Stimulated activated CD8-positive, alpha-beta memory T cell treated with anti-CD3 and anti-CD28 coated beads, Interleukin-2, amount 100 ng/mL, for 1 hour (primary cell): ENCODE measurements at regions not wholly inside any gene's neighbourhood (a gene's known extent, or its start where the extent isn't known, plus 50 kb on each side); places are given as distances from the start of the nearest gene placed in this dataset.
"Not testable (repeated sequence)": the region's sequence is repeated elsewhere in the genome, so short reads cannot be mapped to it uniquely, and the experiment has no call there.

ENCODE experiments used
- DNase-seq, 2 donors: peaks; one replicate each; pipeline ENCODE4 v3.0.0-alpha.2; 2020; ENCODE audit warnings: low read depth in 2 of 2

DNA sequence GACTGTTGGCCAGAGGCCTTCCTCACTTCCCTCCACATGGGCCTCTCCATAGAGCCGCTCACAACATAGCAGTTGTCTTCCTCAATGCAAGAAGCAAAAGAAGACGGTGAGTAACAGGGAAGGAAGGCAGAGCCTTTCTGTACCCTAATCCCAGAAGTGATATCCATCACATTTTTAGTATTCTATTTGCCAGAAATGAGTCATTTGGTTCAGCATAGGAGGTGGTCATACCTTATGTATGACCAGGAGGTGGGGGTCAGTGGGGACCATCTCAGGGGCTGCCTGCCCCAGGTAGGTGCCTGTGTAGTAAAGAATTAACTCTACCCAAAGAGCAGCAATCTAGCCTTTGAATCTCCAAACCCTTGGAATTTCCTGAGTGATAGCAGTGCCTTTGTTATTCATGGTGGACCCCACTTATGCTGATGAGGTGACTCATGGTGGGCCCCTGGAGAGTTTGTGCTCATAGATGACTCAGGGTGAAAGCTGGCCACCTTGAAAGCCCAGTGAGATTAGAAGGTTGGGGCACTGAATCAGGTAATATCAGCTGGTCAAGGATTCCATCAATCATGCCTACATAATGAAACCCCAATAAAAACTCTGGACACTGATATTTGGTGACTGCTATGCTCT lies 323.9 kb upstream of the IGF1R start:
- no peak for DNase-seq

DNA sequence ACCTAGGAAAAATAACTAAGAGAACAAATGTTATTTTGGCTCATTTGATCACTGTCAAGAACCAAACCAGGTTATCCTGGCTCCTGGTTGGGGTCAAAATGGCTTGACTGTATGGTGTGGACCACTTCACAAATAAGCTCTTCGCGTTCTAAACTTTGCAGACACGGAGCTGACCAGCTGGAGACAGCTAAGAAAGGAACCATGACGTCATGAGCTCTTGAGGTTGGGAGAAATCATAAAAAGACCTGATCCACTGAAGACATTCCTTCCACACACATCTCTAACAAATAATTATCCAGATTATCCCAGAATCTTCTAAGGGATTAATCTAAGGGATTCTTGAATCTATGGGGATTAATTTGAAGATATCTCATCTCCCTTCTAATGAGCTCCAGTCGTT lies 321.5 kb upstream of the IGF1R start:
- no peak for DNase-seq

GRCh38 chr15:98330258-98330657 lies 318.1 kb upstream of the IGF1R start:
- DNase-seq = no peak

GRCh38 chr15:98330692-98331435 lies 317.5 kb upstream of the IGF1R start:
- no peak for DNase-seq

DNA sequence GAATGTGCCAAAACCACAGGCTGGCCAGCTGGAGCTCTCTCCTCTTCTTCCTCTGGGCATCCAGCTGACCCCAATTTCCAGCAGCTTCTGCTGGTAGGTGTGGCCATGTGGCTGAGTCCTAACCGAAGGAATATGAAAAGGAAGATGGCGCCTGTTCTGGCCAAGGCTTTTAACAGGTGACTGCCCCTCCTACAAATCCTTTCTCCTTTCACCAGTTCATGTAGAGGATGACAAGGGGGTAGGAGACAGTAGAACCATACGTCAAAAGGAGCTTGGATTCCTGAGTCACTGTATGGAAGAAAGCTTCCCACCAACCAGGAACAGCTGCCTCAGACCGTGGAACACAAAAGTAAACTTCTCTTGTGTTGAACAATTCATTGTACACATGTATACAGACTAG lies 316.7 kb upstream of the IGF1R start:
- DNase-seq = no peak

DNA sequence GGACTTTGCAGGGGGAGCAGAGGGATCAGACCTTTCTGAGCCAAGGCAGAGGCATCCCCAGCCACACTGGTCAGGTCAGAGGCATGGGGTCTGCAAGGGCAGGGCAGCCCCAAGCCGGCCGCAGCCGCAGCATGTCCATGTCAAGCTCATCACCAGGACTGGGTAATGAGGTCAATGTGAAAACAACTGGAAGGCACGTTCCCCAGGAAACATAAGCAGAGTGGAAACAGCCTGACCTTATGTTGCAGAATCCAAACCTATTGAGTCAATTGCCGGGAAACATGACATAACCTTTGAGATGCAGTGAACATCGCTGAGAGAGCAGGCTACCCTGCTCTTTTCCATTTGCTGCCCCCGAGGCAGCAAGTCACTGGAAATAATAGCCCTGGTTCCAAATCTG lies 315.1 kb upstream of the IGF1R start:
- no peak for DNase-seq

GRCh38 chr15:98342911-98343310 lies 305.4 kb upstream of the IGF1R start:
- no peak for DNase-seq

- DNase-seq = no peak
Observed at GRCh38 chr15:98344591-98344990, 303.7 kb upstream of the IGF1R start.

DNA sequence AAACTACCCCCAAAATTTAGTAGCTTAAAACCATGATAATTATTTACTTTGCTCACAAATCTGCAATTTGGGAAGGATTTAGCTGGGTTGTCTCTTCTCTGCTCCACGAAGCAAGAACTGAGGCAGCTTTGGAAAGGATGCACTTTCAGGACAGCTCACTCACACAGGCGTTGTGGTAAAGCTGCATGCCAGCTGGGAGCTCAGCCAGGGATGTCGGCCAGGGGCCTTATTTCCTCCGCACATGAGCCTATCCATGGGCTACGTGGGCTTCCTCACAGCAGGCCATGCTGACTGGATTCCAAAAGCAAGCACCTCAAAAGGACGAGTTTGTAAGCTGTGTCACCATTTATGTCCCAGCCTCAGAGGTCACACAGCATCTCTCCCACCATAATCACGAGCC lies 301.3 kb upstream of the IGF1R start:
- no peak for DNase-seq

GRCh38 chr15:98347866-98348265 lies 300.5 kb upstream of the IGF1R start:
- DNase-seq = no peak

DNA sequence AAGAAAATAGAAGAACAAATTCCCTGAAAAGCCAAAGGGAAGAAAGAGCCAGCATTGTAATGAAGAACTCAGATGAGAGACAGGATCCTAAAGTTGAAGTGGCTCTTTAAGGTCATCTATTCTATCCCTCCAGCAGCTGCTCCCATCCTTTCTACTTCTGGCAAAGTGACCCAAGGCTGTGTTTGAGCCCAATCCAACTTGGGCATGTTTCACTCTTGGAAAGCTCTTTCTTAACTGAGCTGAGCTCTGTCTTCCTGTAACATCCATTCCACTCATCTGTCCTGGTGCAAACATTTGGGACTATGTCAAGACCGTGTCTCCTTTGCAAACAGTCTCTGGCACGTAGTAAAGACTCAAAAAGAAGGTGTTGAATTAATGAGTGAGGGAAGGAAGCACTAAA lies 298.1 kb upstream of the IGF1R start:
- DNase-seq = no peak

GRCh38 chr15:98358274-98358673 lies 290.1 kb upstream of the IGF1R start:
- not testable (repeated sequence) for DNase-seq

- DNase-seq = no peak
Observed at GRCh38 chr15:98358971-98359370, 289.4 kb upstream of the IGF1R start.

- no peak for DNase-seq
Observed at GRCh38 chr15:98363416-98363815, 284.9 kb upstream of the IGF1R start.

GRCh38 chr15:98363955-98364354 lies 284.4 kb upstream of the IGF1R start:
- DNase-seq = no peak

- DNase-seq = no peak
Observed at GRCh38 chr15:98369081-98369716, 279.1 kb upstream of the IGF1R start.

DNA sequence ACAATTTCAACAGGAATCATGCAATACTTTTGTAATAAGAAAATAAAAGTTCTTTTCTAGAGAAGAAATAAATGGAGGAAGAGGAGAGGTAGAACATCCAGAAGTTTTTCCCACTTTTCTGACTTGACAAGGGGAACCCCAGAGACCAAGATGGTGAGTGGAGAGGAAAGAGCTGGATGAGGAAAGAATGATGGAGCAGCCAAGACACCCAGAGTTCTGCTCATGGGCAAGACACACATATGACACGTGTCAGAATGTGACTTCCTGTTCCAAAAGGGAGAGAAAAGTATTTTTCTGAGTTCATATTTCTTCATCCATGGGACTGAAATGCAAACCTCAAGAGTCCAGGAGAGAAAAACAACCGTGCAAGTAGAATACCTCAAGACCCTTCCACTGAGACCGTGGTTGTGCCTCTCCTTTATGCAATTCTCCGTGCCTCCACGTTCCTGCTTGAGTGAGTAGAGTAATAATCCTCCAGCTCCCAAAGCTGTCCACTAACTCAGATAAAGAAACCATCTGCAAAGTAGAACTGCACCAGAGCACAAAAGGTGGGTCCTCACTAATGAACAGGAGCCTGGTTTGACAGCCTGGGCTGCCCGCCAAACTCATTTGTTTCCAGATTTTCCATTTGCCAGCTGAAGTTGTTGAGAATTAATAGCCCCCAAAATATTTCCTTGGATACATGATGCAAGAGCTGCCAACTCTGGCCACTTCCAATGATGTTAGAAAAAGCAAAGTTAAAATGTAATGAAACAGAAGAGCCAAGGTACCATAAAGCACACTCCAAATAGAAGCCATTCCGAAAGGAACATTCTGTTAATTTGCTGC lies 272.6 kb upstream of the IGF1R start:
- DNase-seq = no peak

DNA sequence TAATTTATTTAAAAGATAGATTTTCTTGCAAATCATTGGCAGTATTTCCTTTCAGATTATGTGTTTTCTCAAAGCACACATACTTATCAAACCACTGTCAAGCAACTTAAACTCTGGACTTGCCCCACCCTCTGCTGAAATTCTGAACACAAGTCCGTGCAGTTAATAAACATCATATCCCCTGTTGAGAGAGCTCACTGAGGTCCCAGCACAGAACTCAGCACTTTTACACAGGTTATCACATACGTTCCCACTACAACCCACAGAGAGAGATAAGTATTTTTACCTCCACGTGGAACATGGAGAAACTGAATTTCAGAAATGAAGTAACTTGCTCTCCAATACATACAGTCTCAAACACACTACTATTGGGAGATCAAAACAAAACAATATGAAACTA lies 267.6 kb upstream of the IGF1R start:
- DNase-seq = no peak

- DNase-seq = no peak
Observed at GRCh38 chr15:98381446-98381845, 266.9 kb upstream of the IGF1R start.

DNA sequence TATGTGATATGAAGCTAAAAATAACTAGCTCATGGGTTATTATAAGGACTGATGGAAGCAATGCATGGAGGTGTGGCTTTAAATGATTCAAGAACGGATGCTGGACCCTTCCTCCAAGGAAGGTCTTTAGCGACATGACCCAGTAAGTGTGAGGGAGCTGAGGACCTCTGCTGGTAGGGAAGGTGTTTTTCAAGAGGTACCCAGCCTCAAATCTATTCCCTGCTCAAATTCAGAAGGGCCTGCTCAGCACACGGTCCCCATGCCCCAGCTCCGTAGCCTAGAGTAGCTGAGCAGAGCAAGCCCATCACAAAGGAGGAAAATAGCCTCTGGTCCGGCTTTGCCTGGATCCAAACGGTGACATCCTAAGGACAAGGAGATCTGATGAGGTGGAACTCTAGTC lies 266.2 kb upstream of the IGF1R start:
- no peak for DNase-seq

DNA sequence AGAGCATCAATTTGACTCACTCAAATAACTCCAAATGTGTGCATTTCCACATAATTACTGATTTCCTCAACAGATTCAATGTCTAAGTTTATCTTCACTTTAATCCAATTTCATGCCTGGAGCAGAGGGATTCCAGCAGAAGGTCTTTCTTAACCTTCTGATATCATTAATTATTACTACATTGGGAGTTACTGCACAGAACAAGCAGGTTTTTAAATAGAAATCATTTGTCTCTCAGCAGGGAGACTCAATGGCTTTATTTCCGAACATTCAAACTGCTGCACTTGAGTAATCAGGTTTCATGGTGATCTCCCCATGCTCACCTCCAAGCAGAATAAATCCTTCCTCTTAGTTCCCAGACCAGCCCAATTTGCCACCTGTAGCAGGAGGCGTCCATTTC lies 264.8 kb upstream of the IGF1R start:
- no peak for DNase-seq

DNA sequence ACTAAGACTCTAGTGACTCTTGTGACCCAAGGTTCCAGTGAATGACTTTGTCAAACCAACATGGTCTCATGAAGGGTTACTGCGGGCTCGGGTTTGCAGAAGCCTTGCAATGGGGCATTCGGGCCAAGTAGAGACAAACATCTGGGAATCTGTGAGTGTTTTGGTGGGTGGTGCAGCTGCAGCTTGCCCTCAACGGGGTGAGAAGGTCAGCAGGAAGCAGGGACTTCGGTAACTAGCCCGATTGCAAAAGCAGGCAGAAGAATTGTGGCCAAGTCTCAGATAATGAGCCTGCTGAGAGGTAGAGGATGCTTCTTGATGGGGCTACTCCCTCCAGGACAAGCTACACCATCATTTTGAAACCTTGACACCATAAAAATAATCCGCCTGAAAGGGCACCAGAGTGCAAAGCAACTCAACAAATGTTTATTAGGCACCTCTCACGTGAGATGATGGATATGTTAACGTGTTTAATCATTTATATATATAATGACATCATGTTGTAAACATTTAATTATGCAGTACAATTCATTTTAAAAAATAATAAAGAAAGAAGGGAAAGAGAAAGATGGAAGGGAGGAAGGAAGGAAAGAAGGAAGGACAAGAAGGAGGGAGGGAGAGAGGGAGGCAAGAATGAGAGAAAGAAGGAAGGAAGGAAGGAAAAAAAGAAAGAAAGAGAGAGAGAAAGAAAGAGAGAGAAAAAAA lies 263.9 kb upstream of the IGF1R start:
- DNase-seq = no peak
